IMR-90 (cell line): ENCODE measurements at regions not wholly inside any gene's neighbourhood (a gene's known extent, or its start where the extent isn't known, plus 50 kb on each side); places are given as distances from the start of the nearest gene placed in this dataset.
A peak's percentile ranks its signal among the peaks of the same experiment; 100 is the strongest.

Experiments used
- ATAC-seq: fragments of 200-7000 bp; cut with Tn5 transposase; 2 replicates; pipeline ENCODE4 v1.9.1; 2020; ENCODE audit warnings: low read depth, mild to moderate bottlenecking, moderate library complexity
- BruUV-seq: library from RNA; stranded (reverse); fragments of 400-500 nt; replicated peaks from 2 replicates; lab custom pipeline; 2021; lab: Mats Ljungman, UMichigan
- CTCF ChIA-PET: fragments of 300-600 bp; formaldehyde crosslinking; extraction: SDS; loops from one replicate; lab custom pipeline; 2021; ENCODE audit warnings: antibody characterized with exemption; lab: Yijun Ruan, JAX
- POLR2A ChIA-PET: fragments of 300-600 bp; sonication (Branson Sonifier 250); formaldehyde crosslinking; loops from one replicate; lab custom pipeline; 2022; ENCODE audit warnings: antibody characterized with exemption; ENCODE audit not compliant: unreplicated experiment; lab: Charles Lee
- DNase-seq: peaks from one replicate; pipeline ENCODE4 v3.0.0; 2013
- H2AFZ ChIP-seq: replicated peaks from 2 replicates; pipeline ENCODE3; 2013; ENCODE audit warnings: low read length, mild to moderate bottlenecking; ENCODE audit not compliant: poor library complexity
- H2AK5ac ChIP-seq: 2 replicates; pipeline ENCODE4 v1.6.1; 2013; ENCODE audit warnings: low read depth, low read length, inconsistent platforms
- H2AK9ac ChIP-seq: replicated peaks from 2 replicates; pipeline ENCODE3; 2013; ENCODE audit warnings: mild to moderate bottlenecking, low read depth, low read length, moderate library complexity; ENCODE audit not compliant: poor library complexity
- H2BK120ac ChIP-seq: 2 replicates; pipeline ENCODE4 v1.6.1; 2013; ENCODE audit warnings: low read depth, low read length, inconsistent platforms
- H2BK15ac ChIP-seq: 3 replicates; pipeline ENCODE4 v1.6.1; 2013; ENCODE audit warnings: low read depth, low read length, inconsistent platforms
- H2BK20ac ChIP-seq: 2 replicates; pipeline ENCODE4 v1.6.1; 2013; ENCODE audit warnings: low read depth, mild to moderate bottlenecking, inconsistent platforms, low read length, moderate library complexity
- H2BK5ac ChIP-seq: 2 replicates; pipeline ENCODE4 v1.6.1; 2013; ENCODE audit warnings: mild to moderate bottlenecking, low read depth, low read length, inconsistent platforms; ENCODE audit not compliant: poor library complexity, severe bottlenecking
- H3K14ac ChIP-seq: replicated peaks from 2 replicates; pipeline ENCODE4 v1.6.1; 2013; ENCODE audit warnings: low read depth, low read length, inconsistent platforms
- H3K18ac ChIP-seq: 2 replicates; pipeline ENCODE4 v1.6.1; 2013; ENCODE audit warnings: low read depth, low read length, control low read depth
- H3K23ac ChIP-seq: 2 replicates; pipeline ENCODE4 v1.6.1; 2013; ENCODE audit warnings: low read depth, low read length, inconsistent platforms
- H3K27ac ChIP-seq: 2 replicates; pipeline ENCODE4 v1.5.1; 2013; ENCODE audit warnings: mild to moderate bottlenecking, control low read depth, low read length; ENCODE audit not compliant: insufficient read depth
- H3K27me3 ChIP-seq: 2 replicates; pipeline ENCODE4 v1.6.1; 2013; ENCODE audit warnings: low read length; ENCODE audit not compliant: control insufficient read depth, insufficient read depth
- H3K36me3 ChIP-seq: 2 replicates; pipeline ENCODE4 v1.6.1; 2013; ENCODE audit warnings: low read length, mixed read lengths; ENCODE audit not compliant: control insufficient read depth, insufficient read depth
- H3K4ac ChIP-seq: 2 replicates; pipeline ENCODE4 v1.6.1; 2013; ENCODE audit warnings: low read depth, low read length, inconsistent platforms
- H3K4me1 ChIP-seq: 2 replicates; pipeline ENCODE4 v1.6.1; 2013; ENCODE audit warnings: low read length, mixed read lengths; ENCODE audit not compliant: control insufficient read depth, insufficient read depth
- H3K4me2 ChIP-seq: 2 replicates; pipeline ENCODE4 v1.6.1; 2013; ENCODE audit warnings: low read depth, mild to moderate bottlenecking, control low read depth, low read length, moderate library complexity
- H3K4me3 ChIP-seq: 2 replicates; pipeline ENCODE4 v1.5.1; 2013; ENCODE audit warnings: low read depth, mild to moderate bottlenecking, control low read depth, low read length, moderate library complexity; ENCODE audit not compliant: insufficient read depth
- H3K56ac ChIP-seq: 2 replicates; pipeline ENCODE4 v1.6.1; 2013; ENCODE audit warnings: low read length, inconsistent platforms; ENCODE audit not compliant: insufficient read depth; ENCODE audit errors: extremely low read depth
- H3K79me1 ChIP-seq, 2 experiments: 2 replicates each; pipeline ENCODE4 v1.6.1; 2013; ENCODE audit warnings: low read length in 2 of 2, inconsistent platforms in 1 of 2, low read depth in 1 of 2
- H3K9ac ChIP-seq: 2 replicates; pipeline ENCODE4 v1.6.1; 2013; ENCODE audit warnings: low read depth, low read length, control low read depth
- H3K9me1 ChIP-seq: 2 replicates; pipeline ENCODE4 v1.6.1; 2013; ENCODE audit warnings: low read length, inconsistent platforms; ENCODE audit not compliant: insufficient read depth
- H3K9me3 ChIP-seq: 2 replicates; pipeline ENCODE4 v1.6.1; 2013; ENCODE audit warnings: low read length; ENCODE audit not compliant: control insufficient read depth, insufficient read depth
- H4K20me1 ChIP-seq: 2 replicates; pipeline ENCODE4 v1.6.1; 2013; ENCODE audit warnings: low read length, inconsistent platforms; ENCODE audit not compliant: insufficient read depth
- H4K5ac ChIP-seq: 2 replicates; pipeline ENCODE4 v1.6.1; 2013; ENCODE audit warnings: mild to moderate bottlenecking, low read depth, low read length, control low read depth
- H4K8ac ChIP-seq, 2 experiments: 2 replicates each; pipeline ENCODE4 v1.6.1; 2013; ENCODE audit warnings: low read depth in 2 of 2, low read length in 2 of 2, control low read depth in 1 of 2, inconsistent platforms in 1 of 2
- H4K91ac ChIP-seq: 2 replicates; pipeline ENCODE4 v1.6.1; 2013; ENCODE audit warnings: low read depth, low read length, inconsistent platforms; ENCODE audit not compliant: insufficient read depth
- CEBPB ChIP-seq: IDR thresholded peaks from 2 replicates; pipeline ENCODE4 v1.6.1; 2012; ENCODE audit warnings: low read depth, low read length, improper control_type of control experiment
- MAZ ChIP-seq: IDR thresholded peaks from 2 replicates; pipeline ENCODE4 v1.6.1; 2012; ENCODE audit warnings: low read depth, mild to moderate bottlenecking, low read length, improper control_type of control experiment, moderate library complexity, borderline replicate concordance
- WGBS, 2 experiments: methylation state at CpG; one replicate each; pipeline versions ENCODE4 v1.1.5 to v1.1.7; 2013; ENCODE audit warnings: missing lambda C conversion rate in 2 of 2; ENCODE audit not compliant: insufficient read length in 1 of 2; ENCODE audit errors: extremely low coverage in 2 of 2; 5-methylcytosine and 5-hydroxymethylcytosine counted together
- dilution Hi-C: fragments of 300-500 bp; cut with HindIII; formaldehyde crosslinking; loops from one replicate; pipeline ENCODE4 v1.14.3; 2018; ENCODE audit warnings: low sequenced_read_pairs; ENCODE audit not compliant: unreplicated experiment
- in situ Hi-C: fragments of 300-500 bp; cut with MboI; formaldehyde crosslinking; loops from 3 replicates; pipeline ENCODE4 v1.14.3; 2019; ENCODE audit warnings: low sequenced_read_pairs, inconsistent platforms, mixed read lengths
- intact Hi-C: fragments of 100-400 bp; cut with micrococcal nuclease; formaldehyde crosslinking; loops from 2 replicates; pipeline ENCODE4 v1.10.0; 2022

DNA sequence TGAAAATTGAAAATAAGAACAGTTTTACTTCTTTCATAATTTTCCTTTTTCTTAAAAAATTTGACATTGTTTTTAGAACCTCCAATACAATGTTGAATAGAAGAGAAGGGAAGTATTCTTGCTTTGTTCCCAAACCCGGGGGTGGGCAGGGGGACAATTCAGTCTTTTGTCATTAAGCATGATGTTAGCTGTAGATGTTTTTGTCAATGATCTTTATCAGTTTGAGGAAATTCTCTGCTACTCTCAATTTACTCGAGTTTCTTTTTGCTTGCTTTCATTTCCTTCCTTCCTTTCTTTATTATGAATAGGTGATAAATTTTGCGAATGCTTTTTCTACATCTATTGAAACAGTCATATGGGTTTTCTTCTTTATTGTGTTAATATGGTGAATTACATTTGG is 183.2 kb upstream of the FRMD6 start:
- Histone ChIP-seq H2AK5ac (no peak overlapping the region), H3K4ac (no peak overlapping the region), H3K36me3 (no peaks in the 10 kb centered on the region), H3K56ac (no peak overlapping the region), H4K5ac (no peak overlapping the region), H4K8ac (peak overlapping the region in 1 of 2 experiments; percentile 55; a peak in 1 of 4 replicates), H3K14ac (no peak overlapping the region), H2BK120ac (no peak overlapping the region), H3K4me1 (peaks cover 3% of the 10 kb centered on the region; the same call in 1 of the 2 replicates), H3K4me3 (no peak overlapping the region), H3K9me1 (no peaks in the 10 kb centered on the region), H2BK5ac (no peak overlapping the region), H4K91ac (no peak overlapping the region), H2BK15ac (no peak overlapping the region), H4K20me1 (no peaks in the 10 kb centered on the region), H3K79me1 (no peaks in the 10 kb centered on the region), H3K9me3 (0 out of 2 replicates have a peak, but pooled peaks cover 2% of the 10 kb centered on the region), H3K18ac (no peak overlapping the region), H2AK9ac (no peak overlapping the region), H3K23ac (no peak overlapping the region), H3K27ac (no peak overlapping the region), H3K9ac (no peak overlapping the region), H2AFZ (no peak overlapping the region), H3K27me3 (no peaks in the 10 kb centered on the region), H2BK20ac (no peak overlapping the region), H3K4me2 (no peak overlapping the region)
- no TSS peak for BruUV-seq
- dilution Hi-C loops, result no loop called here
- ChIA-PET POLR2A (no interaction called here), CTCF (no interaction called here)
- in situ Hi-C loops, result no loop called here
- ATAC-seq, result no peak
- no CpG with 5 or more reads among the region's 3 CpGs for WGBS, 2 experiments
- intact Hi-C loops, result no loop called here
- DNase-seq, result no peak
- no peak for TF ChIP-seq CEBPB
- no peak for TF ChIP-seq MAZ
